GM19455 (cell line): ENCODE measurements at regions not wholly inside any gene's neighbourhood (a gene's known extent, or its start where the extent isn't known, plus 50 kb on each side); places are given as distances from the start of the nearest gene placed in this dataset.
A peak's percentile ranks its signal among the peaks of the same experiment; 100 is the strongest.

Experiments
- ATAC-seq: cut with Tn5 transposase; IDR thresholded peaks from one replicate; pipeline ENCODE4 v1.9.1; 2021; ENCODE audit not compliant: unreplicated experiment

GRCh38 chr15:98410328-98410727, 238.0 kb upstream of the IGF1R start:
- ATAC-seq = no peak

DNA sequence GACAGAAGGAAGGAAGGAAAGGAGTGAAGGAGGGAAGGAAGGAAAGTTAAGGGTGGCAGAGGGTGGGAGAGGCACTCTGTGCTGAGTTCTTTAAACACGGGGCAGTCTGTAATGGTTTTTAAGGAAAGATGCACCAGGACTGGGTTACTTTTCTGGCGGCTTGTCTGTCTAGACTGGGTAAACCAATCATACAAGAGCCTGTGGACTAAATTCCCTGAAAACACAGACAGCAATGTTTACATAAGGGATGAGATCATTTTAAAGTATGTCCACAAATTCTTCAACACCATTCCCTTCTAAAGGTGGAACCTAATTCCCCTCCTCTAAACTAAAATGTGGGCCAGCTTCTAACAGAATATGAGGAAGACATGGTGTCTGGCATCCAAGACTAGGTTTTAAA, 235.5 kb upstream of the IGF1R start:
- ATAC-seq = no peak

- no peak for ATAC-seq
These were observed 234.3 kb upstream of the IGF1R start for GRCh38 chr15:98413933-98414546.

GRCh38 chr15:98416222-98416855, 232.0 kb upstream of the IGF1R start:
- no peak for ATAC-seq

- ATAC-seq = no peak
These were observed 231.0 kb upstream of the IGF1R start for GRCh38 chr15:98417346-98417745.

GRCh38 chr15:98418122-98418521, 230.2 kb upstream of the IGF1R start:
- ATAC-seq = no peak

DNA sequence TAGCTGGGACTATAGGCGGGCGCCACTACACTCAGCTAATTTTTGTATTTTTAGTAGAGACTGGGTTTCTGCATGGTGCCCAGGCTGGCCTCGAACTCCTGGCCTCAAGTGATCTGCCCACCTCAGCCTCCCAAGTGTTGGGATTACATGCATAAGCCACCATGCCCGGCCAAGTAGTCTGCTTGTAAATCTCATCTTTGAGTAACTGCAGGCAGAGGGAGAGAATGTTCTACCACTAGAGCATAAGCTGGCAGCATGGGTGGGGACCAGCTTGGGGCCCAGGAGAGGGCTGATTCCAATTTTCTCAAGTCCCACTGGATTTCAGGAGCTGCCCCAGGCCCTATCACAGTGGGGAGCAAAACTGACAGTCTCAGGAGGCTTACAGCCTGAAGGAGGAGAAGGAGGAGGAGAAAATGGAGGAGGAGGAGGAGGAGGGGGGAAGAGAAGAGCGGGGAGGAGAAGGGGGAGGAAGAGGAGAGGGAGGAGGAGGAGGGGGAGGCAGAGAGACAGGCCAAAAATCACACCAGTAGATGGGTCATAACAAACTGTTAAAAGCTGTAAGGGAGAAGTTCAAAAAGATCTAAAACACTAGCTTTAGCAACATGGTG, 229.1 kb upstream of the IGF1R start:
- no peak for ATAC-seq

DNA sequence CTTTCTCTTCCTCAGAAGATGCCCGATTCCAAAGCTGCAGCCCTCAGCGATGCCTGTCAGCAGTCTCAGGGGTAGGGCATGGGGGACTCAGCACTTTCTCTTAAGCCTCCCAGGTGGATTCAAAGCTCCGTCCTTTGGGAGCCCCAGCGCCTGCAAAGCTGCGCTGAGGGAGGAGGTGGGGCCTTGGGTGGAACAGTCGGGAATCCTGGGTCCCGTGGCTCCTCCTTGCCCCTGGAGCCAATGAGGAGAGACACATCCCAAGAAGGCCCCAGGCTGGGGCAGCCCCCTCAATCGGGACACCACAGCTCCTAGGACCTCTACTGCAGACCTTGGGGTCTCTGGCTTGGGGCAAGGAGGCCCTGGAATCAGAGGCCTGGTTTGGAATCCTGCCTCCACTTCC, 227.5 kb upstream of the IGF1R start:
- no peak for ATAC-seq

GRCh38 chr15:98421419-98422129, 226.8 kb upstream of the IGF1R start:
- peak; percentile 83 for ATAC-seq

GRCh38 chr15:98422130-98422478, 226.2 kb upstream of the IGF1R start:
- no peak for ATAC-seq

- ATAC-seq = no peak
These were observed 223.2 kb upstream of the IGF1R start for GRCh38 chr15:98425173-98425572.

- ATAC-seq = no peak
These were observed 221.0 kb upstream of the IGF1R start for GRCh38 chr15:98427321-98427720.

DNA sequence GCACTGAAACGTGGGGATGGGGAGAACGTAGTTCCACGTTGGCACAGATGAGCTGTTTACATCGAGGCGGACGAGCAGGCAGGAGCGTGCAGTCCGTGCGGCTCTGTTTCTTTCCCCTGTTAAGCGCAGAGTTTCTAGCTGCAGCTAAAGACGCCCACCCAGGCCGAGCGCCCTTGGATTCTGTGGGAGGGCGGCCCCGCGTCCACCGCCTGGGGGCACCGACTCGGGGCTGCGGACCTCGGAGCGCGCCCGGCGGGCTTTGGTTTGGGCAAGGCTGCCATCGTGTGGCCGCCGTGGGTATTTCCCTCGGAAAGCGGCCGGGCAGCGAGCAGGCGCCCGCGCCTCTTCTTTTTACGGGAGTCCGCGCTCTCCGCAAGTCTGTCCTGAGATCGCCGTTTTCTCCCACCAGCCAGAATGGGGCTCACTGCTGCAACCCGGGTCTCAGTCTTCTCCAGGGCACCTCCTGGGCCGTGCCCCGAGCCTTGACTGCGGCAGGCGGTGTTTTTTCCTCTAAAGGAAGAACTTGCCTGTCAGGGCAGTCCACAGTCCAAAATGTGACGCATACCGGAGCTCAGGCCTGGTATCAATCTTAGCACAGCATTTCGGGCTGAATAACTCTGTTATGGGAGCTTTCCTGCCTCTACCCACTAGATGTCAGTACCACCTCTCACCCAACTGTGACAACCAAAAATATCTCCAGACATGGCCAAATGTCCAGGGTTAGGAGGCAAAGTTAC, 219.9 kb upstream of the IGF1R start:
- ATAC-seq = peak; percentile 95

DNA sequence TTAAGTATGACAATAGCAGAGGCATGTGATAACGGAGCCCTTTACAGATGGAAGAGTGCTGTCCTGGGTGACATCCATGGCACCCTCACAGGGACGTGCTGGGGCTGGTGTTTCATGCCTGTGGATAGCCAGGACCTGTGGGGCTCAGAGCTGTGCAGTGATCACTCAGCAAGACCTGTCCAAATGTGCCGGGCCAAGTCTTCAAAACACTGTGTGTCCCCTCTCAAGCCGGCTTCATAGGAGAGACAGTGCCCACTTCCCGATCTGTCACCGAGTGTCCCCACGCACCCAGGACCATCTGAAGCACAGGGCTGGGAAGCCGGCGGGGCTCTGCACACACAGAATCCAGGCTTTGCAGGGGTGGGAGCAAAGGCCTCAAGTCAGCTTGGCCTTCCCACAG, 217.2 kb upstream of the IGF1R start:
- ATAC-seq = no peak

GRCh38 chr15:98433346-98433745, 215.0 kb upstream of the IGF1R start:
- no peak for ATAC-seq

GRCh38 chr15:98433856-98434255, 214.5 kb upstream of the IGF1R start:
- no peak for ATAC-seq

- ATAC-seq = no peak
These were observed 210.6 kb upstream of the IGF1R start for GRCh38 chr15:98437752-98438151.

- ATAC-seq = no peak
These were observed 210.0 kb upstream of the IGF1R start for GRCh38 chr15:98438326-98438725.

DNA sequence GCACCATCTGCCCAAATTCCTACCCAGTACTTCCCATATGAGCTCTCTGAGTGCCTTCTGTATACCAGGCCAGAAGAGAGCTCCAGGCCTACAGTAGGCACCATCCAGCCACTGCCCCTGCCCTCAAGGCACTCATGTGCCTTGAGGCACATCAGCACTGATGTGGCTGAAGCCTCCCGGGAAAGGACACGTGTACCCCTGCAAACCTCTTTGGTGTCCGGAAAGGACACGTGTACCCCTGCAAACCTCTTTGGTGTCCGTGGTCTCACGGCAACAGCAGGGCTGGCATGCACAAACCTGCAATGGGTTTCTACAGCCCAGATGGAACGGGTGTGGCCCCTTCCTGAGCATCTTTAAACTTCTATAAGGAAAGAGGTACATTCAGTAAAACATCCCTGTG, 209.4 kb upstream of the IGF1R start:
- no peak for ATAC-seq

- no peak for ATAC-seq
These were observed 208.8 kb upstream of the IGF1R start for GRCh38 chr15:98439523-98439942.

DNA sequence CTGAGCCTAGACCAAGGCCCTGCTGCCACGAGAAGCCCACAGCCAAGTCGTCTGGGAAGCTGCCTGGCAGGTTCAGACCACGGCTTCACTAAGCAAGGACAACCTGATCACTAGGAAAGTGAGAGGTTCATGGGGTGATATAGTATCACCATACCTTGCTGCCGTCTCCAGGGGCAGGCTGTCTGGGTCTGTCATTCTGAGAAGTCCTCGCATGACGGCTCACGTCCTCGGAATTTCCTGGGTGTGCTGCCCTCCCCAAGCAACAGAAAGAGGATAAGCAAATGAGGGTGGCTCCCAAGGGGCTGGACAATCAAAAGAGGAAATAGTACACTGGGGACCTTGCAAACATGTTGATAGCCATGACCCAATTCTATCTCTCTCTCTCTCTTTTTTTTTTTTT, 207.4 kb upstream of the IGF1R start:
- no peak for ATAC-seq
